Lung microvascular endothelial cell (primary cell): ENCODE measurements at regions not wholly inside any gene's neighbourhood (a gene's known extent, or its start where the extent isn't known, plus 50 kb on each side); places are given as distances from the start of the nearest gene placed in this dataset.

Experiments
- DNase-seq, 2 donors: peaks; one replicate each; pipeline versions ENCODE4 v3.0.0 to v3.0.0-alpha.2; 2010; ENCODE audit warnings: low read depth in 2 of 2

DNA sequence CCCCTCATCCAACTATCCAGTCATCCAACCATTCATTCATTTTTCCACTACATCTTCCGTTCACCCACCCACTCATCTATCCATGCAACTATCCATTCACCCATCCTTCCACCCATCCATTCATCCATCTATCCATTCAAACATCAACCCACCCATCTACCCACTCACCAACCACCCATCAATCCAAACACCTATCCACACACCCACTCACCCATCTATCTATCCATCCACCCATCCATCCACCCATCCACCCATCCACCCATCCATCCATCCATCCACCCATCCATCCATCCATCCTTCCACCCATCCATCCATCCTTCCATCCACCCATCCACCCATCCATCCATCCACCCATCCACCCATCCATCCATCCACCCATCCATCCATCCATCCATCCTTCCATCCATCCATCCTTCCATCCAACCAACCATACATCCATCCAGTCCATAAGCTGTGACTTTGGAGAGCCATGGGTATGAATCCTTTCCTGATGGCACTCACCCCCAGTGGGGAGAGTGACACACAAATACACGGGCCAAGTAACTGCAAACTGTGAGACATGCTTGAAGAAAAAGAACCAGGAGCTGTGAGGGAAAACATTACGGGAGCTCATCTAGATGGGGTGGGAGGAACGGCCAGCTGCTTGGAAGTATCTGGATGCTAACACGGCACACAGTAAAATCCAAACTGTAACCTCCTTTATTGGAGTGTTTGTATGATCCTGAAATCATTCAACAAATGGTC lies 100.0 kb upstream of the TNRC6C start:
- no peak for DNase-seq

DNA sequence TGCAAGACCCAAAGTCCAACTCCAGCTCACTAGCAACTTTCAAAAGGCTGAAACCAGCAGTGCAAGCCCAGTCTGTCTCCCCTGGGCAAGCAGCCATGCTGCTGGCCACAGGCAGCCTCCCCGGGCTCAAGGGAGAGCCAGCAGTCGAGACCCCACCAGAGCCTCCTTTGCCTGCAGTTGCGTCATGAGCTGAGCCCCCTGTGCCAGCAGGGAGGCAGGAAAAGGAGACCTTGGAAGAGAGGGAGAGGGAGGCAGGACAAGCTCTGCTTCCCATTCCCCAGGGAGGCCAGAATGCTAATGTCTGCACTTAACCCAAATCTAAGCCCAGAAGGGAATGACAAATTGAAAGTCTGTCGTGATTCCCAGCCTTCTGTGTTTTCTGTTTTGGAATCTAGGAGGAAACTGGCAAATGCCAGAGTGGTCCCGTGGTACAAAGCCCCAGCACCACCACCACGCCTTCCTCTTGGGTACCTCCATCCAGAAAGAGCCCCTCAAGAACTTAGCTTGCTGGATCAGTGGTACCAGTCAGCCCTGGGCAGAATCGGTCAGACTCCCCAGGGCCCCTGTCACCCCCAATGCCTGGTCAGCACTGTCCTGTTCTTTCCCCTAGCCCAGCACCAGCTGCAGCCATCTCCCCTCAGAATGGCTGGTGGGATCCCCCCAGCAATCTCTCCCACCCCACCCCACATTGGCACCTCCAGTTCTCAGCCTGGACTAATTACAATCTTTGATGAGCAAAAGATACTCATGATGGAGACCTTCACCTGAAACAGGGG lies 99.3 kb upstream of the TNRC6C start:
- DNase-seq = no peak

DNA sequence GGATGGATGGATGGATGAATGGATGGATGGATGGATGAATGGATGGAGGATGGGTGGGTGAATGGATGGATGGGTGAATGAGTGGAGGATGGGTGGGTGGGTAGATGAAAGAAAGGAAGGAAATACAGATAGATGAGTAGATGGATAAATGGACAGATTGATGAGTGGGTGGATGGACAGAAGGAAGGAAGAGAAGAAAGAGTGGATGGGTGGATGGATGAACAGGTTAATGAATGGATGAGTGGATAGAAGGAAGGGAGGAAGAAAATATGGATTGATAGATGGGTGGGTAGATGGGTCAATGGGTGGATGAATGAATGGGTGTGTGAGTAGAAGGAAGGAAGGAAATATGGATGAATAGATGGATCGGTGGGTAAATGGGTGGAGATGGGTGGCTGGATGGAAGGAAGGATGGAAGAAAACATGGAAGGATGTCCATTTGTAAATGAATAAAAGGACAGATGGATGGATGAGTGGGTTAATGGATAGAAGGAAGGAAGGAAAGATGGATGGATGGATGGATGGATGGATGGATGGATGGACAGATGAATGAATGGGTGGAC lies 97.3 kb upstream of the TNRC6C start:
- DNase-seq = no peak

DNA sequence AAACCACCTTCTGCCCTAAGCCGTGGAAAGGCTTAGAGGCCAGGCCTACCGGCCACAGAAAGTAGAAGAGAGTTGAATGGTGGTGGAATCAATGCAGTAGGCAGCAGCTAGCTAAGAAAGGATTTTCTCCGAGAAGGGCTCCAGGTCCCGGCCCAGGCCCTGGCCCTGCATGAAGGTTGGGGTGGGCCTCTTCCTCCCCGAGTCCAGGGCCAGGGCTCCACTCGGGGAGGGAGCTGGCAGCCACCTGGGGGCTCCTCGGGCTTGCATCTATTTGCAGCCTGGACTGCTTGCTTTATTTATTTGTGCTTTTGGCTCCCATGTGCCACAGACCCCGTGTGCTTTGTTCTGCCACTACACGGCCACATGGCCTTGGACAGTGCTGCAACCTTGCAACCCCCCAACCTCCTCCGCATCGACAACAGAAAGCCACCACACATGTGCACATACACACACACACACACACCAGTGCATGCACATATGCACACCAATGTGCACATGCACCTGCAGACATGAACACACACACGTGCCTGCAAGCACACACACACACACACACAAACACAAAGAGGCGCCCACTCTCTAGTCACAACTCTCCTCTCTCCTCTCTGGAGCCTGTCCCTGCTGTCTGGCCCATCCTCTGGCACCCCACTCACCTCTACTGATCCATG lies 96.4 kb upstream of the TNRC6C start:
- DNase-seq = no peak

DNA sequence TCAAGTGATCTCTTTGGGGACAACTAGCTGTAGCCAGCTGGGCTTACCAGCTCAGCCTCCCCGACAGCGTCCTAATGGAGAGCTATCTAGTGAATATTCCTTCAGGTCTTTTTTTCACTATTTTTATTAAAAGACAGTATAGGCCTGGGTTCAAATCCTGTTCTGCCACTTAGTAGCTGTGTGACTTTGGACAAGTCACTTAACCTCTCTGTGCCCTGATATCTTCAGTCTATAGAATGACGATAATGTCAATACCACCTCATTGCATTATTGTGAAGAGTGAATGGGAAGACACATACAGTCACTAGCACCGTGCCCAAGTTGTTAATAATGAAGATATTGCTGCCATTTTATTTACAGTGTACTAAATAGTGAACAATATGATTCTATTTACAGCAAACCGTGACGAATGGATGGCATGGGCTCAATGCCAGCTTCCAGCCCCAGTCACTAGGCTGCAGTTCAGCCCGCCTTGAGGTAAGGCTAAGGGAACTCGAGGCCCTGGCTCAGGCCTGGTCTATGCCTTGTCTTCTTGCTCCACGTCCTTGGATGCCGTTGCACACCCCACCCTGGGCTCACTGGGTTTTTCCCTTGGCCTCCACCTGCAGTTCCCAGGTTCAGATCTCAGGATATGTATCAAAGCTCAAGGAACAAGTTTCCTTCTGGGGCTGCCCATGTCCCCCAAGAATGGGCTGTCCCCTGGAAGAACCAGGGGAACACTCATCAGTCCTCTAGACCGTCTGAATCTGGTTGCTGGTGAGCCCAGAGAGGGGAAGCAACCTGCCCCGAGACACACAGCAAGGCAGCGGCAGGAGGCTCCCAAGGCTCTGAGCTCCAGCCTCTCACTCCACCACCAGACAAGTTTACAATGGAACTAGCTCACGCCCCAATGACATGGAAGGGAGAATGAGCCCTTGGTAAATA lies 95.4 kb upstream of the TNRC6C start:
- no peak for DNase-seq

DNA sequence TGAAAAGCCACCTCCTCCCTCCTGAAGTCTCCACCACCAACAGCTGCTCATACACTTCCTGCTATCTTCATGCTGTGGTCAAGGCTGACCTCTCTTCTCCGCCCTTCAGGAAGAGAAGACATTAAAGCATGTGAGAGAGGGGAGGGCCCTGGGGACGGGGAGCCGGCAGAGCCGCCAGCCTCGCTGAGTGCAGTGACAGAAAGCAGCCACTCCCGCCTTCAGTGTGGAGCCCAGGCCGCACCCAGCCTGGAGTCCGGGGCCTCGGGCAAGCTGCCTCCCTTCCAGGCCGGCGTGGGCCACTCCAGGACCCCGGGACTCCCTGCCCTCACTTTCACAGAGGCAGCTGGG lies 94.7 kb upstream of the TNRC6C start:
- no peak for DNase-seq

DNA sequence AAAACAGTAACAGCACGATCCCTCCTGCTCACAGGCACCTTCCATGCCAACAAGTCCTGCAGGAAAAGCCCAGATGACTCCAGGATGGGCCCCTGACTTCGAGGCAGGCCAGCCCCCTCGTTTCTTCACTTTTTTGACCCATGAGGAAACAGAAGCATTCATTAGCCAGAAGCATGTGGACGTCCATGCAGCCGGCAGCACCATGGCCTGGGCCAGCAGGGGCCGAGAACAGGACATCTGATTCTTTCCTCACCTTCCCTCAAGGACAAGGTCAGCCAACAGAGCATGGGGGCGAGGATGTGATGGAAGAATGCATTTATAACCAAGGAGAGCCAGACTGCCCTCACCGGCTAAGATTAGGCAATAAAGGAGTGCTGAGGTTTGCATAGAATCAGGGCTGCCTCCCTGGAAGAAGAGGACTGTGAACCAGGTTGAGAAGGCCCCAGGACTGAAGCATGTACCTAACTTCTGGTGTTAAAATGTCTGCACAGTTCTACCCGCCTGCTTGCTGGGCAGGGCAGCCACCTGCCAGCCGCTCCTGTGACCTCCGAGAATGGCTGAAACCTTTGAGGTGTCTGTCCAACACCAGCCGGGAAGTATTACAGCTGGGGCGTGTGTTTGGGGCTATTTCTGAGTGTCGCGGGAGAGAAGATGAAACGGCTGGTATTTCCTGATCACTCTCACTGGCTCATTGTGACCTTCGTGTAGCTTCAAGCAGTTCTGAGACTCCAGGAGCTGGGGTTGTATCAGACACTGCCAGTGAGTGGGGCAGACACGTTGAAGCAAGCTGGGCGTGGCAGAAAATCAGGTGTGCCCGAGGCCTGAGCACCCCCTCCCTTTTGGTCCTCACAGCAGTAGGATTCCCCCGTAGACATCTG lies 94.0 kb upstream of the TNRC6C start:
- no peak for DNase-seq

DNA sequence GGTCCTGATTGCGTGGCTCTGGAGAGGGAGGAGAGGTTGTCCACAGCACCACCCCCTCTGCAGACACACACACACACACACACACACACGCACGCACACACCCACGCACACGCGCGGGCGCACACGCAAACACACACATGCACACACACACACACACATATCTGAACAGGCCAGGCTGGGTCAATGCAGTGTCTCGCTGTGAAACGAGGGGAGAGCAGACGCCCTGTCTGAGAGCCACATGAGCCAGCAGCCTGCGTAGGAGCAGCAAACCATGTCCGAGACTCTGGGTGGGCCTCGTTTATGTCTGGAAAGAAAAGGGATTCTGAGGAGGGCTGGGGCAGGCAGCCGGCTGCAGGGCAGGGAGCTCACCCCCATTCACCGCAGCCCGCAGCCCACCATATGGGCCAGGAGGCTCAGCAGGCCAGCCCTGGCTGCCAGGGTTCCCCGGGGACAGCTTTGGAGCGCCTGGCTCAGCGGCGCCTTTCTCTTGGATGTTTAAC lies 93.3 kb upstream of the TNRC6C start:
- DNase-seq = no peak

DNA sequence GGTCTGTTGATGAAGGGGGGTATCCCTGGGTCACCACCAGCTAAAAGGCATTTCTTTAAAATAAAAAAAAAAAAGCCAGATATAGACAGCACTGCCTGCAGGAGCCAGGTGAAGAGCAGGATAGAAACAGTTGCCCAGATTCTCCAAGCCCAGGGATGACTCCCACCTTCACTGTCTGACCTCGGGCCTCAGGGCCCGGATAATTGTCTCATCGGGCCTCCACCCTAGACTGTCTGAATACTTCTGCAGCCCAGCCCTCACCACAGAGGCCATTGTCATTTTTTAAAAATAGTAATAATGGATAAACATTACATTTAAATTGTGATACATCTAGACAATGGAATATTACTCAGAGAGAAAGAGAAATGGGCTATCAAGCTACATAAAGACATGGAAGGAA lies 92.8 kb upstream of the TNRC6C start:
- DNase-seq = no peak

DNA sequence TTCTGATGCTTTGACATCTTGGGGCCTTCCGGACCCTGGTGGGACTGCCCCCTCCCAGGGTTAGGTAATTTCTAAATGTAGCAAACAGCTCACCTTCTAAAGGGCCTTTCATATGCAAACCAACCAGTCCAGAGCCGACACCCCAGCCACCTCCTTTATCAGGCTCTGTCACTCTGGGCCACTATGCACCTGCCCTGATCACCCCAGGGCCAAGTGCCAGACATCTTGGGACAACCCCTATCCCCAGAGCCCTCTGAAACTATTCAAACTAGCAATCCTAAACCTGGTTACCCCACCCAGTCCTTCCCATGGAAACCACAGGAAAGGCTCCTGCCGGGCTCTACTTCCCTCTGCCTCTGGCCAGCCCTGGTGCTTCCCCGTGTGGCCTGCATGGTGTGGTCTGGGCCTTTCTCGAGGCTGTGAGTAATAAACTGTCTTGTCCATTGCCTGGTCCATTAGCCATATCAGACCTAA lies 91.2 kb upstream of the TNRC6C start:
- no peak for DNase-seq

DNA sequence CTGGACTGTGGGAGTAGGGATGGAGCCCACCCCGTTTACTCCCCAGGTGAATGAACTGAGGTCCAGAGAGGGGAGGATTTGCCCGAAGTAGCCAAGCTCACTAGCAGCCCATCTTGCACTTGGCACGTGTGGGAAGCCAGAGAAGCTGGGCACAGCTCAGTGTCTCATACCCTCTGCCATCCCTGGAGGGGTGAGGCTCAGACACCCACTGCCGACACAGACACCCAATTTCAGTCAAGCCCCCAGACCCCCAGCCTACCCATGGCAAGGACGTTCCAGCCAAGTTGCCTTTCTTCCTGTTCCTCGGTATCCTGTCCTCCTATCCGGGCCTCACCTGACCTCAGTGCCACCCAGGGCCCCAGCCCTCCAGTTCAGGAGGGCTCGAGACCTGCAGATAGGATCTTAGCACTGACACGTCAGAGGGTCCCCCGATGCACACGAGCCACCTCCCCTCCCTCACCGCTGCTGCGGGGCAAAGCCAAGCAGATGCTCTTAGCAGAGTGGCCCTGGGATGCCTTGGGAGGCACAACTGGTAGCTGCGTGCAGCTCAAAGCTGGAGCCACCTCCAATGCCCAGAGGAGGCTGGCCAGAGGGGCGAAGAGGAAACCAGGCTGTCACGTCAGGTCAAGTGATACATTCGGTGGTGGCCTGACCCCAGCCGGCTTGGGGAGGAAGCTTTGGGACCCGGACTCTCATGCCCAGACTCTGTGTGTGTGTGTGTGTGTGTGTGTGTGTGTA lies 90.4 kb upstream of the TNRC6C start:
- no peak for DNase-seq

DNA sequence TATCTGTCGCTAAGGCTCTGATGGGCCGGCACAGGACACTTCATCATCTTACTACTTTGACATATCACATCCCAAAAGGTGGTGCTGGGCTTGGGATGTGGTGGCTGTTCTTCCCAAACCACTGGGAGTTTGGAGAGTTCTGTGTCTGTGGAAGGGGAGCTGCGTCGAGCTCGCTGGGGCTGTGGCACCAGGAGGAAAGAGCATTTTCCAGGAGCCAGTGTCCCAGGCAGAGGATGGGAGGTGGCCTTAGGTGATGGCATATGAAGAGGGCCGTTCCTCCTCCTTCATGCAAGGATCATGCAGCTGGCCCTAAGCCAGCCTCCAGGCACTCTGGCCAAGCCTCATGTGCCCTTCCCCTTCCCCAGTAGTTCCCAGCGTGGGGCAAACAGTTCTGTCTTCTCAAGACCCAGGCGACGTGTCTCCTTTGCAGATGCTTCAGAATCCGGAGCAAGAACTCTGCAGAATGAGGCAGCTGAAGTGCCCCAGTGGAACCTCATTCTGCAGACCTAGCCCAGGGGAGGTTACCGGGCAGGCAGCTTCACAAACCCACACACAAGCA lies 89.4 kb upstream of the TNRC6C start:
- DNase-seq = no peak

DNA sequence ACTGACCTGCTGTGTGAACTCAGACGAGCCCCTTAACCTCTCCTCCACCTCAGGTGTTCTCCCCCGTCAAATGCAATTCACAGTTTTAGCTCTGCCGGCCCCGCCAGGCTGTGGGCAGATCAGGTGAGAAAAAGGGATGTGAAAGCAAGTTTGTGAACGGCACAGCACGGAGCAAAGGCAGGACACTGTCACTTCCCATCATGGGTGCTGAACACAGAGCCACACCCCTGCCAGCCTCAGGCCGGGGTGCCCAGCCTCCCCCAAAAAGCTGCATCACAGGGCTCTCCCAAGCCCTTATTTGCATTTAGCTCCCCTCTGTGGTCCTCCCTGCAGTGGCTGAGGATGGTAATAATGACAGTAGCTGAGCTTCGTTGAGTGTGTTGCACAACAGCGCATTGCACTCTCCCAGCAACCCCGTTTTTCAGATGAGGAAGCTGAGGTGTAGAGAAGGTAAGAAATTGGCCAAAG lies 88.8 kb upstream of the TNRC6C start:
- DNase-seq = no peak

DNA sequence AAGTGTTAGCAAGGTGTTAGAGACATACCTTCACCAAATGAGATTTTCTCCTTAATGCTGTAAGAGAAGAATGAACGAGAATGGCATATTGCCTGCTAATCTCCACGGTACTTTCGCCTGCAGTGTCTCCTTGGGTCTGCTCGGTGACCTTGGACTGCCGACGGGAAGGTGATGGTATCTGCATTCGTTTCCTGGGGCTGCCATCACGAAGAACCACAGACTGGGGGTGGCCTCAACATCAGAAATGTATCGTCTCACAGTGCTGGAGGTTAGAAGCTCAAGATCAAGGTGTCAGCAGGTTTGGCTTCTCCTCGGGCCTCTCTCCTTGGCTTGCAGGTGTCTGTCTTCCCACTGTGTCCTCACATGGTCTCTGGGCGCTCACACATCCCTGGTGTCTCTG lies 86.3 kb upstream of the TNRC6C start:
- DNase-seq = no peak

DNA sequence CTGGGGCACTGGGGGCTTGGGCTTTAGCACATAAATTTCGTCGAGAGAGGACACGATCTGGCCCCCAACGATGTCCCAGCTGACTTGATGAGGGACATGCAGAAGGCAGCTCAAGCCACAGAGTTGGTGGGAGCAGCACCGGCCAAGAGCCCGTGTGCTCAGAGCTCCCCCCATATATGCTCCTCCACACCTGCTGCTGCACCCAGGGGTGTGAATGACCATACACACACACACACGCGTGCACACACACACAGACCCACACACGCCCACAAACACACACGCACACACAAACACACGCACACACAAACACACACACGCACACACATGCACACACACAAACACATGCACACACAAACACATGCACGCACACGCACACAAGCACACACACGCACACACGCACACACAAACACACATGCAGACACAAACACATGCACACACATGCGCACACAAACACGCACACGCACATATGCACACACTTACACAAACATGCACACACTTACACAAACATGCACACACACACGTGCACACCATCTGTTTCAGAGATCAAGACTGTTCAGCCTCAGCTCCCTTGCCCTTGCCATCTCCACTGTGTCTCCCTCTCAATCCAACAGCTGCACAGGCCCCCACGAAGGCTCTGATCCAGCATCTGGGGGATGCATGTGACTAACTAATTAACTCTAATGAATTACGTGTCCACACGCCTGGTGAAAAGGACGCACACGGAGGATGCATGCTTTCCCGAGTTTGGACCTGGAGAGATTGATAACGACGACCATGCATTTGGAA lies 85.6 kb upstream of the TNRC6C start:
- DNase-seq = no peak

DNA sequence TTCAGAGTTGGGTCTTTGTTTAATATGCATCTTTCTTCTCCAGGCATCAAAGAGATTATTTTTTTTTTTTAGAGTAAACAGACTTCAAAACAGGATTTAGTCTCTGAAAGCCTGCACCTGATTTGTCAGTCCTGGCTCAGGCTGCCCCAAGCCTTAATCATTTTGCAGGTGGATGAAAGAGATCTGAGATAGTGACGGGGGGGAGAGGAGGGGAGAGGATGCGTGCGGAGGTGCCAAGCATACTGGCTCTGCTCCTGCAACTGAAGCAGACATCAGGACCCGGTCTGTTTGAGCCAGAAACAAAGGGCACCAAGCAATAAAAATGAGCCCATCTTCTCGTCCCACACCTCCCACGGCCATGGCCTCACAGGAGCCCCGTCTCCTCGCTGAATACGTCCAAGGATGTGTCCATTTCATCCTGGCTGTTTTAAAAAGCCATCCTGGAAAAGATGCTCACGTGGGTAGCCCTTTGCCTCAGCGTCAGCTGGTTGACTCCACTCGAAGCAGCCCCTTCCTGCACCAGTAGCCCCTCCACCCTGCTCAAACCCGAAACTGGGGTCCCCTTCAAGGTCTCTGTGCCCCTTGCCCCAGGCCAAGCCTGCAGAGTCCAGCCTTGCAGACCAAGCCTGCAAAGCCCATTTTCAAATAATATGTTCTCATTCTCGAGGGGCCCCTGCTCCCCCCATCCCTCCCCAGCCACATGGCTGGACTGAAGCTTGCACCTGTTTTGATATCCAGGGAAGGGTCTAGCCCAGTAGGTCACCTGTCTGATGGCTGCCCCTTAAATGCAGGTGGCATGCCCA lies 84.8 kb upstream of the TNRC6C start:
- no peak for DNase-seq
